SK-N-SH (cell line): ENCODE measurements at regions not wholly inside any gene's neighbourhood (a gene's known extent, or its start where the extent isn't known, plus 50 kb on each side); places are given as distances from the start of the nearest gene placed in this dataset.

Experiments
- CTCF ChIA-PET: fragments of 300-600, 350-600 bp; formaldehyde crosslinking; extraction: SDS; loops from one replicate; lab custom pipeline; 2021; lab: Yijun Ruan, JAX
- POLR2A ChIA-PET: fragments of 350-600 bp; sonication (Branson Sonifier 250); formaldehyde crosslinking; extraction: SDS; loops from one replicate; lab custom pipeline; 2020; ENCODE audit warnings: antibody characterized with exemption, inconsistent platforms; lab: Yijun Ruan, JAX
- DNase-seq: peaks from one replicate; pipeline ENCODE4 v3.0.0; 2012
- H2AFZ ChIP-seq: fragments of 200-600 bp; sonication (generic); 2 replicates; pipeline ENCODE4 v1.8.1; 2016; ENCODE audit warnings: antibody characterized with exemption, mild to moderate bottlenecking, low read depth
- H3F3A ChIP-seq: fragments of 200-600 bp; sonication (generic); replicated peaks from 2 replicates; pipeline ENCODE3; 2016; ENCODE audit warnings: antibody characterized with exemption, mild to moderate bottlenecking; ENCODE audit not compliant: insufficient read depth
- H3K27ac ChIP-seq, 2 experiments: fragments of 200-500 bp in 1 of 2; fragments of 200-600 bp in 1 of 2; sonication (Bioruptor generic) in 1 of 2; sonication (generic), shearing (Covaris generic) in 1 of 2; 2 replicates each; pipeline versions ENCODE4 v1.5.1 to v1.6.1; 2014 to 2016; ENCODE audit warnings: low read depth in 2 of 2, inconsistent platforms in 1 of 2, low read length in 1 of 2, mild to moderate bottlenecking in 1 of 2, mixed read lengths in 1 of 2
- H3K27me3 ChIP-seq: fragments of 200-600 bp; sonication (generic), shearing (Covaris generic); 2 replicates; pipeline ENCODE4 v1.6.1; 2016; ENCODE audit warnings: mixed run types; ENCODE audit not compliant: insufficient read depth
- H3K36me3 ChIP-seq, 2 experiments: fragments of 200-500 bp in 1 of 2; fragments of 200-600 bp in 1 of 2; sonication (Bioruptor generic) in 1 of 2; sonication (generic) in 1 of 2; replicated peaks in 1 of 2; 2 replicates each; pipeline versions ENCODE3 to v1.5.1; 2014 to 2016; ENCODE audit warnings: low read length in 1 of 2, mild to moderate bottlenecking in 1 of 2; ENCODE audit not compliant: insufficient read depth in 2 of 2, control insufficient read depth in 1 of 2
- H3K4me1 ChIP-seq, 2 experiments: fragments of 200-500 bp in 1 of 2; fragments of 200-600 bp in 1 of 2; sonication (Bioruptor generic) in 1 of 2; sonication (generic), shearing (Covaris generic) in 1 of 2; 2 replicates each; pipeline versions ENCODE4 v1.5.1 to v1.6.1; 2014 to 2016; ENCODE audit warnings: low read depth in 1 of 2, low read length in 1 of 2, mixed run types in 1 of 2; ENCODE audit not compliant: insufficient read depth in 2 of 2, control insufficient read depth in 1 of 2
- H3K4me2 ChIP-seq: fragments of 200-600 bp; sonication (generic), shearing (Covaris generic); 2 replicates; pipeline ENCODE4 v1.6.1; 2017; ENCODE audit warnings: mixed run types
- H3K4me3 ChIP-seq, 2 experiments: fragments of 200-500 bp in 1 of 2; fragments of 200-600 bp in 1 of 2; sonication (Bioruptor generic) in 1 of 2; sonication (generic), shearing (Covaris generic) in 1 of 2; 2 replicates each; pipeline versions ENCODE4 v1.5.1 to v1.8.1; 2014 to 2016; ENCODE audit warnings: low read depth in 2 of 2, inconsistent platforms in 1 of 2, low read length in 1 of 2, mild to moderate bottlenecking in 1 of 2, mixed read lengths in 1 of 2, moderate library complexity in 1 of 2
- H3K79me2 ChIP-seq: fragments of 200-600 bp; sonication (generic); 2 replicates; pipeline ENCODE4 v1.8.1; 2017; ENCODE audit warnings: mild to moderate bottlenecking; ENCODE audit not compliant: insufficient read depth
- H3K9ac ChIP-seq: fragments of 200-600 bp; sonication (generic); 2 replicates; pipeline ENCODE4 v1.6.1; 2017; ENCODE audit warnings: mixed run types
- H3K9me2 ChIP-seq: fragments of 200-600 bp; sonication (generic); 2 replicates; pipeline ENCODE4 v1.6.1; 2017; ENCODE audit warnings: mixed run types
- H3K9me3 ChIP-seq: fragments of 200-600 bp; sonication (generic); 2 replicates; pipeline ENCODE4 v1.6.1; 2017; ENCODE audit warnings: mixed run types, mild to moderate bottlenecking, moderate library complexity
- H4K20me1 ChIP-seq: fragments of 200-600 bp; sonication (generic); 2 replicates; pipeline ENCODE4 v1.6.1; 2017; ENCODE audit warnings: mild to moderate bottlenecking, mixed run types; ENCODE audit not compliant: insufficient read depth
- ELF1 ChIP-seq: IDR thresholded peaks from 2 replicates; pipeline ENCODE4 v1.4.0; 2012
- FOSL2 ChIP-seq: IDR thresholded peaks from 2 replicates; pipeline ENCODE4 v1.4.0; 2012; ENCODE audit warnings: low read depth, mild to moderate bottlenecking, moderate library complexity, borderline replicate concordance
- FOXJ3 ChIP-seq: sonication (generic); formaldehyde crosslinking; IDR thresholded peaks from 2 replicates; pipeline ENCODE4 v1.5.1; 2020; ENCODE audit warnings: mild to moderate bottlenecking, missing genetic modification reagents
- GABPA ChIP-seq: IDR thresholded peaks from 2 replicates; pipeline ENCODE4 v1.4.0; 2012; ENCODE audit warnings: low read depth, mild to moderate bottlenecking
- GATA2 ChIP-seq: sonication (generic); formaldehyde crosslinking; IDR thresholded peaks from 2 replicates; pipeline ENCODE4 v1.5.0; 2020; ENCODE audit warnings: mild to moderate bottlenecking, missing genetic modification reagents
- JUND ChIP-seq: IDR thresholded peaks from 2 replicates; pipeline ENCODE4 v1.4.0; 2012
- MAX ChIP-seq: IDR thresholded peaks from 2 replicates; pipeline ENCODE4 v1.4.0; 2012; ENCODE audit warnings: low read depth
- NFIC ChIP-seq: IDR thresholded peaks from 2 replicates; pipeline ENCODE4 v1.4.0; 2012; ENCODE audit warnings: borderline replicate concordance
- NRF1 ChIP-seq: IDR thresholded peaks from 2 replicates; pipeline ENCODE4 v1.6.1; 2012; ENCODE audit warnings: low read depth, mild to moderate bottlenecking, low read length
- POLR2AphosphoS5 ChIP-seq: IDR thresholded peaks from 2 replicates; pipeline ENCODE4 v1.6.1; 2012; ENCODE audit warnings: low read depth, low read length
- RXRA ChIP-seq: IDR thresholded peaks from 2 replicates; pipeline ENCODE4 v1.4.0; 2012; ENCODE audit warnings: low read depth, mild to moderate bottlenecking, borderline replicate concordance
- SIN3A ChIP-seq: IDR thresholded peaks from 2 replicates; pipeline ENCODE4 v1.6.1; 2012; ENCODE audit warnings: low read depth, mild to moderate bottlenecking, low read length, moderate library complexity, borderline replicate concordance
- SMC3 ChIP-seq: IDR thresholded peaks from 2 replicates; pipeline ENCODE4 v1.6.1; 2012; ENCODE audit warnings: low read depth, low read length, improper control_type of control experiment
- TAF1 ChIP-seq: IDR thresholded peaks from 2 replicates; pipeline ENCODE4 v1.6.1; 2012; ENCODE audit warnings: low read depth, mild to moderate bottlenecking, low read length, moderate library complexity, borderline replicate concordance
- TEAD4 ChIP-seq: IDR thresholded peaks from 2 replicates; pipeline ENCODE4 v1.4.0; 2012; ENCODE audit warnings: mild to moderate bottlenecking, borderline replicate concordance; ENCODE audit not compliant: insufficient read depth
- YY1 ChIP-seq: IDR thresholded peaks from 2 replicates; pipeline ENCODE4 v1.4.0; 2012; ENCODE audit warnings: low read depth, mild to moderate bottlenecking
- WGBS: methylation state at CpG from one replicate; pipeline ENCODE4 v1.1.6; 2017; ENCODE audit warnings: low lambda C conversion rate; 5-methylcytosine and 5-hydroxymethylcytosine counted together
- TF ChIP-seq, protein P1 (sequence below): fragments of 200-600 bp; sonication (generic); IDR thresholded peaks from 2 replicates; pipeline ENCODE4 v1.6.1; 2017; ENCODE audit warnings: antibody characterized with exemption, mild to moderate bottlenecking, moderate library complexity
- TF ChIP-seq, protein P2 (sequence below): fragments of 150-350 bp; IDR thresholded peaks from 2 replicates; pipeline ENCODE4 v1.6.1; 2016; ENCODE audit warnings: mild to moderate bottlenecking, low read depth, low read length
- TF ChIP-seq, protein P3 (sequence below): IDR thresholded peaks from 2 replicates; pipeline ENCODE4 v1.4.0; 2012; ENCODE audit warnings: low read depth, borderline replicate concordance
- TF ChIP-seq, protein P4 (sequence below): IDR thresholded peaks from 2 replicates; pipeline ENCODE4; 2012

DNA sequence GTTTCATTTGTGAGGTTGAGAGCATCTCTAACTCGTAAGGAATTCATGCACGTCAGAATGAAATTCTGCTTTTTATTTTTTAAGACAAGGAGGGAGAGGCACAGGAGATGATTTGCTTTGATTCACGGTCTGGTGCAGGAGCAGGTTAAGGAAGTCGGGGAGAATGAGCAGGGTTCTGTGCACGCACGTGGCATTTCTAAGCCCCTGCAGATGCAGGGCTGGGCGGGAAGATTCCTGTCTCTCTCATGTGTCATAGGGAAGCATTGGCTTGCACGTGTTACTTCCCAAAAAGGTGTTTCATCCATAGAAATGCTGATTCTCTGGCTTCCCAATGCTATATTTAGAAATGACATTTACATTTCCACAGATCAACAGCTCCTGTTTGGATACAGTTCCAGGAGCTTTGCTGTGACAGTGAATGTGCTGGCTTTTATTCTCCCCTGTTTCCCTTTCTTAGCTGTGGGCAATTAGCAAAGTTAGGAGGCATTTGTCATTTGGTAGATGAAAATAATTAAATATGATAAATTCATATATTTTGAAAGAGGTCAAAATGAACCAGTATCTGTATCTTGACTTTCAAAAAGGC lies 119.7 kb upstream of the ZFP64 start (continued):
- TF ChIP-seq, protein P1, sequence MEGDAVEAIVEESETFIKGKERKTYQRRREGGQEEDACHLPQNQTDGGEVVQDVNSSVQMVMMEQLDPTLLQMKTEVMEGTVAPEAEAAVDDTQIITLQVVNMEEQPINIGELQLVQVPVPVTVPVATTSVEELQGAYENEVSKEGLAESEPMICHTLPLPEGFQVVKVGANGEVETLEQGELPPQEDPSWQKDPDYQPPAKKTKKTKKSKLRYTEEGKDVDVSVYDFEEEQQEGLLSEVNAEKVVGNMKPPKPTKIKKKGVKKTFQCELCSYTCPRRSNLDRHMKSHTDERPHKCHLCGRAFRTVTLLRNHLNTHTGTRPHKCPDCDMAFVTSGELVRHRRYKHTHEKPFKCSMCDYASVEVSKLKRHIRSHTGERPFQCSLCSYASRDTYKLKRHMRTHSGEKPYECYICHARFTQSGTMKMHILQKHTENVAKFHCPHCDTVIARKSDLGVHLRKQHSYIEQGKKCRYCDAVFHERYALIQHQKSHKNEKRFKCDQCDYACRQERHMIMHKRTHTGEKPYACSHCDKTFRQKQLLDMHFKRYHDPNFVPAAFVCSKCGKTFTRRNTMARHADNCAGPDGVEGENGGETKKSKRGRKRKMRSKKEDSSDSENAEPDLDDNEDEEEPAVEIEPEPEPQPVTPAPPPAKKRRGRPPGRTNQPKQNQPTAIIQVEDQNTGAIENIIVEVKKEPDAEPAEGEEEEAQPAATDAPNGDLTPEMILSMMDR, result no peak
- TF ChIP-seq, protein P2, sequence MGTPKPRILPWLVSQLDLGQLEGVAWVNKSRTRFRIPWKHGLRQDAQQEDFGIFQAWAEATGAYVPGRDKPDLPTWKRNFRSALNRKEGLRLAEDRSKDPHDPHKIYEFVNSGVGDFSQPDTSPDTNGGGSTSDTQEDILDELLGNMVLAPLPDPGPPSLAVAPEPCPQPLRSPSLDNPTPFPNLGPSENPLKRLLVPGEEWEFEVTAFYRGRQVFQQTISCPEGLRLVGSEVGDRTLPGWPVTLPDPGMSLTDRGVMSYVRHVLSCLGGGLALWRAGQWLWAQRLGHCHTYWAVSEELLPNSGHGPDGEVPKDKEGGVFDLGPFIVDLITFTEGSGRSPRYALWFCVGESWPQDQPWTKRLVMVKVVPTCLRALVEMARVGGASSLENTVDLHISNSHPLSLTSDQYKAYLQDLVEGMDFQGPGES, result no peak
- no peak for TF ChIP-seq ELF1
- TF ChIP-seq, protein P3, sequence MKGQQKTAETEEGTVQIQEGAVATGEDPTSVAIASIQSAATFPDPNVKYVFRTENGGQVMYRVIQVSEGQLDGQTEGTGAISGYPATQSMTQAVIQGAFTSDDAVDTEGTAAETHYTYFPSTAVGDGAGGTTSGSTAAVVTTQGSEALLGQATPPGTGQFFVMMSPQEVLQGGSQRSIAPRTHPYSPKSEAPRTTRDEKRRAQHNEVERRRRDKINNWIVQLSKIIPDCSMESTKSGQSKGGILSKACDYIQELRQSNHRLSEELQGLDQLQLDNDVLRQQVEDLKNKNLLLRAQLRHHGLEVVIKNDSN, result no peak
- no peak for TF ChIP-seq SIN3A
- TF ChIP-seq, all 33 proteins: peak for 0

GRCh38 chr20:52309181-52309580 lies 117.6 kb upstream of the ZFP64 start:
- TF ChIP-seq POLR2AphosphoS5, result no peak
- TF ChIP-seq, all 33 proteins: peak for 0
- Histone ChIP-seq H3K79me2 (no peaks in the 10 kb centered on the region), H3K9ac (no peak overlapping the region), H3K27me3 (no peaks in the 10 kb centered on the region), H3F3A (no peaks in the 10 kb centered on the region), H4K20me1 (no peaks in the 10 kb centered on the region), H2AFZ (no peak overlapping the region), H3K9me2 (no peaks in the 10 kb centered on the region), H3K4me2 (no peak overlapping the region), H3K4me3 (no peak overlapping the region), H3K36me3 (no peaks in the 10 kb centered on the region), H3K27ac (no peak overlapping the region), H3K9me3 (no peaks in the 10 kb centered on the region), H3K4me1 (peaks cover 0 to 4% of the 10 kb centered on the region in 2 experiments; a peak in 2 of 4 replicates)
- WGBS, result 40% methylated on average over 7 of the region's 7 CpGs
- no peak for DNase-seq
- ChIA-PET CTCF (interaction anchor here (0.6 to 6.0 kb wide), 4 partner anchors 31 to 1239 kb away, joined by 3 to 109 read pairs (median 34); no protein-coding TSS in a partner anchor), POLR2A (no interaction called here)

- no peaks in the 10 kb centered on the region for H3K9me2 ChIP-seq
- no peaks in the 10 kb centered on the region for H3K27me3 ChIP-seq
- no peaks in the 10 kb centered on the region for H3K79me2 ChIP-seq
- no peak overlapping the region for H2AFZ ChIP-seq
- ChIA-PET POLR2A (no interaction called here), CTCF (interaction anchor here (0.8 to 1.5 kb wide), 3 partner anchors 14 to 1241 kb away, joined by 3 to 5 read pairs (median 3); no protein-coding TSS in a partner anchor)
- no peaks in the 10 kb centered on the region for H3K36me3 ChIP-seq
- no peaks in the 10 kb centered on the region for H3K9me3 ChIP-seq
- TF ChIP-seq TAF1, result no peak
- TF ChIP-seq, protein P3, result no peak
- no peak for TF ChIP-seq GABPA
- TF ChIP-seq SIN3A, result no peak
- no peak for TF ChIP-seq JUND
- TF ChIP-seq YY1, result no peak
- no peak for TF ChIP-seq FOXJ3 (CRISPR knock-in tag)
- TF ChIP-seq, protein P4, sequence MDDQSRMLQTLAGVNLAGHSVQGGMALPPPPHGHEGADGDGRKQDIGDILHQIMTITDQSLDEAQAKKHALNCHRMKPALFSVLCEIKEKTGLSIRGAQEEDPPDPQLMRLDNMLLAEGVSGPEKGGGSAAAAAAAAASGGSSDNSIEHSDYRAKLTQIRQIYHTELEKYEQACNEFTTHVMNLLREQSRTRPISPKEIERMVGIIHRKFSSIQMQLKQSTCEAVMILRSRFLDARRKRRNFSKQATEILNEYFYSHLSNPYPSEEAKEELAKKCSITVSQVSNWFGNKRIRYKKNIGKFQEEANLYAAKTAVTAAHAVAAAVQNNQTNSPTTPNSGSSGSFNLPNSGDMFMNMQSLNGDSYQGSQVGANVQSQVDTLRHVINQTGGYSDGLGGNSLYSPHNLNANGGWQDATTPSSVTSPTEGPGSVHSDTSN, result no peak
- TF ChIP-seq TEAD4, result no peak
- no peak for TF ChIP-seq POLR2AphosphoS5
- no peak for TF ChIP-seq RXRA
- TF ChIP-seq NFIC, result no peak
- no peak for TF ChIP-seq SMC3
- TF ChIP-seq GATA2 (CRISPR knock-in tag), result no peak
- no peak for TF ChIP-seq FOSL2
- no peak for TF ChIP-seq NRF1
- no peak for TF ChIP-seq MAX
- H3K27ac ChIP-seq, result no peak overlapping the region
- 43% methylated on average over 4 of the region's 4 CpGs for WGBS
- H3K4me1 ChIP-seq, result no peaks in the 10 kb centered on the region; a peak in 1 of 4 replicates
- no peaks in the 10 kb centered on the region for H4K20me1 ChIP-seq
- H3F3A ChIP-seq, result no peaks in the 10 kb centered on the region
- no peak overlapping the region for H3K4me2 ChIP-seq
- DNase-seq, result no peak
- H3K4me3 ChIP-seq, result no peak overlapping the region
- no peak overlapping the region for H3K9ac ChIP-seq
Observed at GRCh38 chr20:52306477-52306876, 114.9 kb upstream of the ZFP64 start.
